Sigmoid colon (tissue), 4 donors: ENCODE measurements at regions not wholly inside any gene's neighbourhood (a gene's known extent, or its start where the extent isn't known, plus 50 kb on each side); places are given as distances from the start of the nearest gene placed in this dataset.

Experiments used
- CTCF ChIP-seq, 4 experiments: fragments of 450-650 bp in 3 of 4; fragments of 200-600 bp in 1 of 4; IDR thresholded peaks; one replicate each; pipeline ENCODE4 v1.5.1; 2016 to 2019; ENCODE audit warnings: antibody characterized with exemption in 4 of 4, mild to moderate bottlenecking in 3 of 4, moderate library complexity in 2 of 4
- EP300 ChIP-seq, 4 donors: sonication (generic); formaldehyde crosslinking; IDR thresholded peaks; one replicate each; pipeline ENCODE4 v1.6.1; 2017; ENCODE audit warnings: antibody characterized with exemption in 4 of 4
- POLR2A ChIP-seq, 2 donors: fragments of 450-650 bp; IDR thresholded peaks; one replicate each; pipeline ENCODE4 v1.6.1; 2016; ENCODE audit warnings: antibody characterized with exemption in 2 of 2, mild to moderate bottlenecking in 2 of 2, moderate library complexity in 2 of 2
- POLR2AphosphoS5 ChIP-seq, 4 donors: sonication (generic); formaldehyde crosslinking; IDR thresholded peaks; one replicate each; pipeline ENCODE4 v1.6.1; 2017; ENCODE audit warnings: antibody characterized with exemption in 4 of 4

DNA sequence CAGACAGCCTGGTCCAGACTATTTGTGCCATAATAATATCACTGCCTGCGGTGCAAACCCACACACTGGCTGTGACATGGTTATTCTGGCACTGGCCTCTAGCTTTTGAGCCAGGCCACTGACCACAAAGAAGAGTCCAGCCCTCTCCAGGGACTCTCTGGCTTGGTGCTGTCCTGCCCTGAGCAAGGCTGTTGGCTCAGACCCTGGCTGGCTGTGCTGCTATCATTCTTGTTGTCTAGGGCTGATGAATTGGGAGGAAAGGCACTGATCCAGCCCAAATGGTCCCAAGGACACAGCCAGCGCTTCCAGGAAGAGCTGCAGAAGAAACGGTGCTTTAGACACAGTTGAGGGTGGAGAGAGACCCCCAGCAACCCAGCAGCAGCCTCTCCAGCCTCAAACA, 80.8 kb downstream of the TMEM130 start:
- TF ChIP-seq CTCF (IDR thresholded peaks at IDR 0.05) (no peak), POLR2A (IDR thresholded peaks at IDR 0.05) (no peak), POLR2AphosphoS5 (IDR thresholded peaks at IDR 0.05) (no peak), EP300 (IDR thresholded peaks at IDR 0.05) (no peak)
